ENCODE measurements at regions not wholly inside any gene's neighbourhood (a gene's known extent, or its start where the extent isn't known, plus 50 kb on each side); places are given as distances from the start of the nearest gene placed in this dataset.

- no peak overlapping the region for H3K27ac ChIP-seq (ENCODE audit: control insufficient read depth, insufficient read depth, low read length)
- peak overlapping the region; percentile 9 for H2AFZ ChIP-seq (ENCODE audit: control insufficient read depth, low read length)
Measured at GRCh38 chr2:83055376-83056010, 1403.6 kb downstream of the SUCLG1 start.

GRCh38 chr2:83054751-83055150 is 1404.3 kb downstream of the SUCLG1 start:
- Histone ChIP-seq H3K27me3 (ENCODE audit: control insufficient read depth, extremely low read depth, insufficient read depth, low read length) (no peaks in the 10 kb centered on the region), H3K27ac (ENCODE audit: control insufficient read depth, insufficient read depth, low read length) (no peak overlapping the region), H3K4me3 (ENCODE audit: control insufficient read depth in 2 of 3, extremely low read depth in 1 of 3, insufficient read depth in 2 of 3, low read depth in 1 of 3, low read length in 3 of 3) (no peak overlapping the region), H3K9ac (ENCODE audit: control insufficient read depth, extremely low read depth, insufficient read depth, low read length) (no peak overlapping the region), H3K4me2 (ENCODE audit: control insufficient read depth, extremely low read depth, insufficient read depth, low read depth, low read length) (no peak overlapping the region), H3K9me1 (ENCODE audit: control insufficient read depth, extremely low read depth, insufficient read depth, low read length) (no peaks in the 10 kb centered on the region), H3K4me1 (ENCODE audit: control insufficient read depth, extremely low read depth, insufficient read depth, low read length) (peaks cover 2% of the 10 kb centered on the region), H3K36me3 (ENCODE audit: control insufficient read depth in 2 of 2, extremely low read depth in 1 of 2, insufficient read depth in 2 of 2, low read length in 2 of 2) (no peaks in the 10 kb centered on the region), H3K9me3 (ENCODE audit: control insufficient read depth, low read depth, low read length) (no peaks in the 10 kb centered on the region), H3K79me2 (ENCODE audit: control insufficient read depth, insufficient read depth, low read length) (no peaks in the 10 kb centered on the region), H2AFZ (ENCODE audit: control insufficient read depth, low read length) (no peak overlapping the region), H4K20me1 (ENCODE audit: control insufficient read depth, extremely low read depth, insufficient read depth, low read length) (no peaks in the 10 kb centered on the region)
- no peak for FAIRE-seq
- DNase-seq (ENCODE audit: low read depth, low spot score): no peak
- TF ChIP-seq EZH2 (IDR thresholded peaks at IDR 0.05; ENCODE audit: low read length) (no peak), CTCF (optimal IDR thresholded peaks at IDR 0.05 in 1 of 3, IDR thresholded peaks at IDR 0.05 in 1 of 3, conservative IDR thresholded peaks at IDR 0.05 in 1 of 3; ENCODE audit: extremely low read depth in 1 of 3, insufficient read depth in 2 of 3, low read length in 3 of 3) (no peak)
- dilution Hi-C loops (cut with MboI; ENCODE audit: extremely low pct_ligation_motif_present, low sequenced_read_pairs): no loop called here

More at GRCh38 chr2:83055376-83056010, 1403.6 kb downstream of the SUCLG1 start:
- TF ChIP-seq CTCF (optimal IDR thresholded peaks at IDR 0.05 in 1 of 3, IDR thresholded peaks at IDR 0.05 in 1 of 3, conservative IDR thresholded peaks at IDR 0.05 in 1 of 3; ENCODE audit: extremely low read depth in 1 of 3, insufficient read depth in 2 of 3, low read length in 3 of 3): no peak
- Histone ChIP-seq H3K9me3 (ENCODE audit: control insufficient read depth, low read depth, low read length) (no peaks in the 10 kb centered on the region), H3K9ac (ENCODE audit: control insufficient read depth, extremely low read depth, insufficient read depth, low read length) (no peak overlapping the region), H3K4me2 (ENCODE audit: control insufficient read depth, extremely low read depth, insufficient read depth, low read depth, low read length) (peak overlapping the region; percentile 16), H3K4me1 (ENCODE audit: control insufficient read depth, extremely low read depth, insufficient read depth, low read length) (peaks cover 2% of the 10 kb centered on the region), H4K20me1 (ENCODE audit: control insufficient read depth, extremely low read depth, insufficient read depth, low read length) (no peaks in the 10 kb centered on the region), H3K9me1 (ENCODE audit: control insufficient read depth, extremely low read depth, insufficient read depth, low read length) (no peaks in the 10 kb centered on the region), H3K79me2 (ENCODE audit: control insufficient read depth, insufficient read depth, low read length) (no peaks in the 10 kb centered on the region), H3K4me3 (ENCODE audit: control insufficient read depth in 2 of 3, extremely low read depth in 1 of 3, insufficient read depth in 2 of 3, low read depth in 1 of 3, low read length in 3 of 3) (no peak overlapping the region), H3K36me3 (ENCODE audit: control insufficient read depth in 2 of 2, extremely low read depth in 1 of 2, insufficient read depth in 2 of 2, low read length in 2 of 2) (no peaks in the 10 kb centered on the region), H3K27me3 (ENCODE audit: control insufficient read depth, extremely low read depth, insufficient read depth, low read length) (no peaks in the 10 kb centered on the region)
- peak; percentile 15 for DNase-seq (ENCODE audit: low read depth, low spot score)
- dilution Hi-C loops (cut with MboI; ENCODE audit: extremely low pct_ligation_motif_present, low sequenced_read_pairs): no loop called here
- FAIRE-seq: no peak
